Fibroblast of villous mesenchyme (primary cell): ENCODE measurements at regions not wholly inside any gene's neighbourhood (a gene's known extent, or its start where the extent isn't known, plus 50 kb on each side); places are given as distances from the start of the nearest gene placed in this dataset.

Experiments used
- DNase-seq: peaks from one replicate; pipeline ENCODE4 v3.0.0-alpha.2; 2010; ENCODE audit warnings: low read depth
- H3K4me3 ChIP-seq: 2 replicates; pipeline ENCODE4 v1.5.1; 2011; ENCODE audit warnings: low read depth, mild to moderate bottlenecking, low read length
- TF ChIP-seq, protein P1 (sequence below): IDR thresholded peaks from 2 replicates; pipeline ENCODE4 v1.5.1; 2012; ENCODE audit warnings: low read depth, mild to moderate bottlenecking, low read length; ENCODE audit not compliant: insufficient read depth

DNA sequence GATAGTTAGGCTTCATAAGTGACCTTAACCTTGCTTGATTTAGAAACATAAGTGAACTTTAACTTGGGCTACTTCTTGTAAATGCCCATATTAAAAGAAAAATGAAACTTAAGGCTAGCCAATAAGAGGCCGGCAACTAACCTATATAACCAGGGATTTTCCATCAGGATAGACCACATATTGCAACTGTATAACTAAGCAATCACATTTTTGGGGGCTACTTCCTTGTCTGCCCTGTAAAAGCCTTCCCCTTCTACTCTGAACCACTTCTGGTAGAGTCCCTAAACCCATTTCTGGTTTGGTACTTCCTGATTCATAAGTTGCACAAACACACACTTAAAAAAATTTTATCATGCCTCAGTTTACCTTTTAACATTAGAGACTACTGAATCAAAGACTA, 150.9 kb upstream of the UBE2E2 start:
- H3K4me3 ChIP-seq = no peak overlapping the region
- TF ChIP-seq, protein P1, sequence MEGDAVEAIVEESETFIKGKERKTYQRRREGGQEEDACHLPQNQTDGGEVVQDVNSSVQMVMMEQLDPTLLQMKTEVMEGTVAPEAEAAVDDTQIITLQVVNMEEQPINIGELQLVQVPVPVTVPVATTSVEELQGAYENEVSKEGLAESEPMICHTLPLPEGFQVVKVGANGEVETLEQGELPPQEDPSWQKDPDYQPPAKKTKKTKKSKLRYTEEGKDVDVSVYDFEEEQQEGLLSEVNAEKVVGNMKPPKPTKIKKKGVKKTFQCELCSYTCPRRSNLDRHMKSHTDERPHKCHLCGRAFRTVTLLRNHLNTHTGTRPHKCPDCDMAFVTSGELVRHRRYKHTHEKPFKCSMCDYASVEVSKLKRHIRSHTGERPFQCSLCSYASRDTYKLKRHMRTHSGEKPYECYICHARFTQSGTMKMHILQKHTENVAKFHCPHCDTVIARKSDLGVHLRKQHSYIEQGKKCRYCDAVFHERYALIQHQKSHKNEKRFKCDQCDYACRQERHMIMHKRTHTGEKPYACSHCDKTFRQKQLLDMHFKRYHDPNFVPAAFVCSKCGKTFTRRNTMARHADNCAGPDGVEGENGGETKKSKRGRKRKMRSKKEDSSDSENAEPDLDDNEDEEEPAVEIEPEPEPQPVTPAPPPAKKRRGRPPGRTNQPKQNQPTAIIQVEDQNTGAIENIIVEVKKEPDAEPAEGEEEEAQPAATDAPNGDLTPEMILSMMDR = no peak
- DNase-seq = no peak

DNA sequence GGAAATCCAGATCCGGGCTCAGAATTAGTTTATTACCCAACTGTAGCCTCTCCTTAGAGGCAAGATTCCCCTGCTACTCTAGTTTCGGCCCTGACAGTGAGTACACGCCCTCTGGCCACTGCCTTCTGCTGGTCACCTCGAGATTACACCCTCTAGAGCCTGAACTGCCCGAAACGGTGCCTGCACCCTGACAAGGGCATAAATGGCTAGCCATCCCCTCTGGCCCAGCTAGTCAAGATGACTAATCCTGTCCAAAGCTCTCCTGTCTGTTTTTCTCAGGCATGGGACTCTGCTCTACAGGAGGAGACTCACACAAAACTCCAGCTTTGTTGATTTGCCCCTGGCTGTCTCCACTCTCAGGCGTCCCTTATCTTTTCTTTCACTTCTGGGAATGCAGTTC, 150.5 kb upstream of the UBE2E2 start:
- H3K4me3 ChIP-seq = no peak overlapping the region
- no peak for DNase-seq
- TF ChIP-seq, protein P1 = no peak

DNA sequence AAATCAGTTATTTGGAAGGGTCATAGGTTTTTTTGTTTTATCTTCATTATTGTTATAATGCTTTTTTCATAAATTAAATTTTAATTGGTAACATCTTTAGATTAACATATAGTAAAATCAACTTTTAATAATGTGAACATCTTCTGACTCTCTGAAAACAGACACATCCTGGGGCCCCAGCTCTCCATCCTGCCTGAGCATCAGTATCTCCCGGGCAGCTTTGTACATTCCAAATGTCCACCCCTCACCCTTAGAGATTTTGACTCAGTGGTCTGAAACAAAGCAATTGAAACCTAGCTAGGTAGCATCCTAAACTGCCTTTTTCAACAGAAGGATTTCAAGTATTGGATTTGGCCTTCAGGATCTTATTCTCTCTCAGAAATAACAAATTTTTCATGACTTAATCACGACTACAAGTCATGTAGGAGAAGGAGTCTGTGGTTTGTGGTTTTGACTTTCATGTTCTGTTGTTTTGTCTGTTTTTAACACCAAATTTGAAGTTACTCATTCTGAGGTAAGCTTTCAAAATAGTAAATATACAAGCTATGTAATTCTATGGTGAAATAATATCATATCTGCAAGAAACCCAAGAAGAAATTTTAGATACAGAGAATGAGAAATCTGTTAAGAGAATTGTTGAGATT, 147.3 kb upstream of the UBE2E2 start:
- peak; percentile 78 for DNase-seq
- TF ChIP-seq, protein P1 = no peak
- no peak overlapping the region for H3K4me3 ChIP-seq

DNA sequence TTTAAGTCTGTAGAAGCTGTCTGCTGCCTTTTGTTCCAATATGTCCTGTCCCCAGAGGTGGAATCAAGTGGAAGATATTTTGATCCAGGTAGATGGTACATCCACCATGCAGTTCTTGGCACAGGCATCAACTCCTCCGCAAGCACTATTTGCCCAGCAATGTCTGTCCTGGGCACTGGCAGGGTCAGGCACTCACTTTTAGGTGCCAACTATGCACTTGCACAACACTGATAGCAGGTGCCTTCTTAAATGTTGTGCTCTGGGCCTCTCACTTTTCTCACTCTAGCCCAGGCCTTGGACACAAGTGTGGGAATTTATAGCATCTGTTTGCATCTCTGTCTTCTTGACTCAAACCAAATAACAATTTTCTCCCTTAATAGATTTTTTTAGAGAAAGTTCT, 140.5 kb upstream of the UBE2E2 start:
- TF ChIP-seq, protein P1 = no peak
- no peak for DNase-seq
- H3K4me3 ChIP-seq = no peak overlapping the region

DNA sequence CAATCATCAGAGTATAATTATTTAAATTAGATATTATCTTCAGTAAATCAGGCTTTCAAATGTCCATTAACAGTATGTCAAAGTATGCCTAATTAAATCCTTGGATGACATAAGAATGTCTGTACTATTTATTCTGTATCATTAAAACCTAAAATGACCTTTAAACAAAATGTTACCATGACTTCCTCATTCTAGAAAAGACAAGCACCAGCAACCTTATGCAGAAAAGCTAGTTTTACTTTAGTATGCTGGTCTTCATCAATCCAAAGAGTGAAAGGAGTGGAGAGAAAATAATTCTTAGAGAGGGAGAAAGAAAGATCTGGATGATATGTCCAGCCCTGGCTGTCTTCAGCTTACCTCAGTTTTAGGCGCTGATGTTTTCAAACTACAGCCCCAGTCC, 140.1 kb upstream of the UBE2E2 start:
- TF ChIP-seq, protein P1 = no peak
- no peak overlapping the region for H3K4me3 ChIP-seq
- DNase-seq = no peak

DNA sequence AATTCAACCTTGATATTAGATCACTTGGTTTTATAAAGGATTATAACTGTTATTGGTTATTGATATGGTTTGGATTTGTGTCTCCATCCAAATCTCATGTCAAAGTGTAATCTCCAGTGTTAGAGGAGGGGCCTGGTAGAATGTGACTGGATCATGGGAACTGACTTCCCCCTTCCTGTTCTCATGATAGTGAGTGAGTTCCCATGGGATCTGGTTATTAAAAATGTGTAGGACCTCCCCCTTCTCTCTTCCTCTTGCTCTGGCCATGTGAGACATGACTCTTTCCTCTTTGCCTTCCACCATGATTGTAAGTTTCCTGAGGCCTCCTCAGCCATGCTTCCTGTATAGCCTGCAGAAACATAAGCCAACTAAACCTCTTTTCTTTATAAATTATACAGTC, 136.0 kb upstream of the UBE2E2 start:
- no peak overlapping the region for H3K4me3 ChIP-seq
- no peak for DNase-seq
- TF ChIP-seq, protein P1 = no peak

DNA sequence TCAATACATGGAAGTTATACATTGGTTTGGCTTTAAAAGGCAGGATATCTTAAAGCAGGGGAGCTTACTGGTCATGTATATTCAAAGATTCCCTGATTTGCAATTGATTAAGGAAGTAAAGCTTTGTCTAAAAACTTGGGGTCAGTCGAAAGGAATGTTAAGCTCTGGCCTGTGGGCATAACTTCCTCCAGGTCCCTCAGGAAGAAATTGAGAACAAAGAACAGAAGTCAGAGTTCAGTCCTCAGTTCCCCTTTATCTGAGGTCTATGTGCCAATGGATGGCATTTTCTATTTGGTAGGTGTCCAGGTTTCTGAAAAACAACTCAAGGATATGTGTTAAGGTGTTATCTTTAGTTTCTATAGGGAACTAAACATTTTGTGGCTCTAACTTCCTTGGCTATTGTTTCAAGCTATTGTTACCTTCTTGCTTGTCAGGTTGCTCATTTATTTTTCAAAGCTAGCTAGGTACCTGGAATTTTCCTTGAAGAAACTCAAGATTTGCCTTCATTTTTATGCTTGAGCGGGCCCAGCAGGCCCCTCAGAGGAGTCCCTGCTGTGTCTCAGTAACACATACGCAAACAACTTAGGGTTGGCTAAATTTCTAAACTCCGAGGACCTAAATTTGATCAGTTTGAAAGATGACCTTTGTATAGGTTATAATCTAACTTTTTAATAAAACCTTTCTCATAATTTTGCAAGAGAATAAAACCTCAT, 135.0 kb upstream of the UBE2E2 start:
- no peak for DNase-seq
- TF ChIP-seq, protein P1 = no peak
- no peak overlapping the region for H3K4me3 ChIP-seq
